ENCODE measurements at regions not wholly inside any gene's neighbourhood (a gene's known extent, or its start where the extent isn't known, plus 50 kb on each side); places are given as distances from the start of the nearest gene placed in this dataset.

DNA sequence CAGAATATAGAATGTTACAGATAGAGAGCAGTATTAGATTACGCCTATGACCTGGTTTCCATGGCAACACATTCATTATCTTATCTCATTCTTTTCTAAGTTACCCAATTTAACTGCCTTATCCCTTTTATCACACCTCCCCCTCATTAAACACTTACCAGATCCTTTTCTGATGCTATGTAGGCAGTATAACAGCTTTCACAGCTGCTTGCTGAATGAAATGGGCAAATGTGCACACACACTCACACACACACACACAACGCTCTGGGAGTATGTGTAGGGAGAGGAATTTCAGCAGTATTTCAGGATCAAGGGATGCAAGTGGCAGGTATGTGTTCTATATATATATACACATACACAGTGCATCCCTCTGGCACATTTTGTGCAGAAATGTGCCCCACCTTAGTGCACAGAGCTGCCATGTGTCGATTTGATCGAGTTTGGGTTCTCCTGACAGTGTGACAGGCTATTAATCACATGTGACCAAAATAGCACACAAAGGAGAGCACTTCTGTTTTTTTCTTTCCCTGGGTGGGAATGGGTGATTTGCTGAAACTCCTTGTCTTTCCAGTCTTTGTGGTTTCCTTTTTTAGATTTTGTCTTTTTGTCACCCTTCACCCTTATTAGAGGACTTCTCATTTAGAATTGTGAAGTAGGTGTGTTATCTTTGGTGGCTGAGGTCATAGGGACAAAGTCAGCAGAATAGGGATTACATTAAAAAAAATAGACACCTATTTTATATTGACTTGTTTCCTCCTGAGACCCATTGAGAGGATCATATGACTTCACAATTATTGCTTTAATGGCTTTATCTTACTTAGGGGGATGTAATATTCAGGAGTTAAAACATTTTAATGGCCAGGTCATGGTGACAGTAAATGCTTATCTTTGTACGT is 553.7 kb downstream of the PDCD6IP start:
- H3K27ac Mint-ChIP-seq, result no peak overlapping the region
- ATAC-seq (replicated peaks in 1 of 4) (no peak), DNase-seq (no peak)
- POLR2A ChIA-PET, result no interaction called here
- peaks cover 0 to 3% of the 10 kb centered on the region in 2 donors for H3K27me3 Mint-ChIP-seq
- no peaks in the 10 kb centered on the region for H3K4me1 Mint-ChIP-seq
- H3K9me3 Mint-ChIP-seq, result no peaks in the 10 kb centered on the region
- H3K27me3 ChIP-seq (replicated peaks in 1 of 2; ENCODE audit: control insufficient read depth in 2 of 2, extremely low read depth in 1 of 2, insufficient read depth in 2 of 2, low read length in 1 of 2), result peaks cover 0 to 3% of the 10 kb centered on the region in 2 experiments
- CTCF ChIA-PET, result no interaction called here
- no peak overlapping the region for H3K27ac ChIP-seq (ENCODE audit: low read length)
- H3K4me1 ChIP-seq (ENCODE audit: control insufficient read depth in 1 of 2, extremely low read depth in 1 of 2, insufficient read depth in 2 of 2, low read length in 2 of 2), result no peaks in the 10 kb centered on the region
- H3K4me3 ChIP-seq (ENCODE audit: control insufficient read depth in 1 of 2, extremely low read depth in 1 of 2, low read length in 1 of 2), result no peak overlapping the region
- no peak overlapping the region for H3K4me3 Mint-ChIP-seq
- H3K36me3 ChIP-seq (ENCODE audit: control insufficient read depth in 2 of 2, extremely low read depth in 1 of 2, insufficient read depth in 1 of 2, low read length in 1 of 2), result no peaks in the 10 kb centered on the region
- no peaks in the 10 kb centered on the region for H3K9me3 ChIP-seq
- H3K36me3 Mint-ChIP-seq, result no peaks in the 10 kb centered on the region
- no CpG with 5 or more reads among the region's 5 CpGs for WGBS (ENCODE audit: insufficient coverage)

- H3K27ac Mint-ChIP-seq, result no peak overlapping the region
- H3K4me3 Mint-ChIP-seq, result no peak overlapping the region
- H3K27me3 ChIP-seq (replicated peaks in 1 of 2; ENCODE audit: control insufficient read depth in 2 of 2, extremely low read depth in 1 of 2, insufficient read depth in 2 of 2, low read length in 1 of 2), result peaks cover 0 to 4% of the 10 kb centered on the region in 2 experiments
- WGBS (ENCODE audit: insufficient coverage), result 85% methylated on average over 2 of the region's 2 CpGs
- no peak overlapping the region for H3K27ac ChIP-seq (ENCODE audit: low read length)
- H3K9me3 Mint-ChIP-seq, result no peaks in the 10 kb centered on the region
- no peaks in the 10 kb centered on the region for H3K9me3 ChIP-seq
- H3K36me3 ChIP-seq (ENCODE audit: control insufficient read depth in 2 of 2, extremely low read depth in 1 of 2, insufficient read depth in 1 of 2, low read length in 1 of 2), result no peaks in the 10 kb centered on the region
- H3K4me1 ChIP-seq (ENCODE audit: control insufficient read depth in 1 of 2, extremely low read depth in 1 of 2, insufficient read depth in 2 of 2, low read length in 2 of 2), result no peaks in the 10 kb centered on the region
- H3K4me3 ChIP-seq (ENCODE audit: control insufficient read depth in 1 of 2, extremely low read depth in 1 of 2, low read length in 1 of 2), result no peak overlapping the region
- peaks cover 0 to 3% of the 10 kb centered on the region in 2 donors for H3K27me3 Mint-ChIP-seq
- ChIA-PET POLR2A (no interaction called here), CTCF (no interaction called here)
- no peaks in the 10 kb centered on the region for H3K4me1 Mint-ChIP-seq
- no peak for DNase-seq
- ATAC-seq (replicated peaks in 1 of 4), result no peak
- H3K36me3 Mint-ChIP-seq, result no peaks in the 10 kb centered on the region
Measured at GRCh38 chr3:34352778-34353331, 554.4 kb downstream of the PDCD6IP start.

DNA sequence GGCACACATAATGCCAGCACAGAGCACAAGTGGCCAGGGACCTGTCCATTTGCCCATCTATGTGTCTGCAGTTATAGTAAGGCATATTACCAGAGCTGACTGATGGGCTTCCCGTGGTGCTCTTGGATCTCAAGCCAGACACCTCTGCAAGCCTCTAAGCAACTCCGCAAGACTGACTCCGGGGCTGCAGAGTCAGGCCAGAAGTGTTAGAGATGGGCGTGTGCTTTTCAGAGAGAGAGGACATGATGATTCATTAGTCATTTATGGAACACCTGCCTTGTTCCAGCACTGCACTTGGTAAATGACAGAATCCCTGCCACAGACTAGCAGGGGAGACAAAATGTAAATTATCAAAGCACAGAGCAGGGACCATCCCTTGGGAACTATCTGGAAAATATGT is 559.0 kb downstream of the PDCD6IP start:
- POLR2A ChIA-PET, result no interaction called here

GRCh38 chr3:34359064-34359463 is 560.6 kb downstream of the PDCD6IP start:
- no peak overlapping the region for H3K27ac ChIP-seq (ENCODE audit: low read length)
- Mint-ChIP-seq H3K4me3 (no peak overlapping the region), H3K4me1 (peaks cover 0 to 8% (median 2%) of the 10 kb centered on the region in 3 donors), H3K27me3 (peaks cover 0 to 3% of the 10 kb centered on the region in 2 donors), H3K27ac (no peak overlapping the region), H3K36me3 (no peaks in the 10 kb centered on the region), H3K9me3 (no peaks in the 10 kb centered on the region)
- CTCF ChIA-PET, result no interaction called here
- DNase-seq, result no peak
- WGBS (ENCODE audit: insufficient coverage), result no CpG with 5 or more reads among the region's 2 CpGs
- no peak for ATAC-seq (replicated peaks in 1 of 4)
- no peaks in the 10 kb centered on the region for H3K9me3 ChIP-seq
- peaks cover 0 to 2% of the 10 kb centered on the region in 2 experiments for H3K4me1 ChIP-seq (ENCODE audit: control insufficient read depth in 1 of 2, extremely low read depth in 1 of 2, insufficient read depth in 2 of 2, low read length in 2 of 2)
- H3K36me3 ChIP-seq (ENCODE audit: control insufficient read depth in 2 of 2, extremely low read depth in 1 of 2, insufficient read depth in 1 of 2, low read length in 1 of 2), result no peaks in the 10 kb centered on the region
- H3K27me3 ChIP-seq (replicated peaks in 1 of 2; ENCODE audit: control insufficient read depth in 2 of 2, extremely low read depth in 1 of 2, insufficient read depth in 2 of 2, low read length in 1 of 2), result peaks cover 0 to 7% of the 10 kb centered on the region in 2 experiments
- no peak overlapping the region for H3K4me3 ChIP-seq (ENCODE audit: control insufficient read depth in 1 of 2, extremely low read depth in 1 of 2, low read length in 1 of 2)
- POLR2A ChIA-PET, result no interaction called here

More for the DNA sequence above, 559.0 kb downstream of the PDCD6IP start:
- 83% methylated on average over 4 of the region's 4 CpGs for WGBS (ENCODE audit: insufficient coverage)
- Histone ChIP-seq H3K27ac (ENCODE audit: low read length) (no peak overlapping the region), H3K36me3 (ENCODE audit: control insufficient read depth in 2 of 2, extremely low read depth in 1 of 2, insufficient read depth in 1 of 2, low read length in 1 of 2) (no peaks in the 10 kb centered on the region), H3K9me3 (no peaks in the 10 kb centered on the region), H3K27me3 (replicated peaks in 1 of 2; ENCODE audit: control insufficient read depth in 2 of 2, extremely low read depth in 1 of 2, insufficient read depth in 2 of 2, low read length in 1 of 2) (peaks cover 0 to 7% of the 10 kb centered on the region in 2 experiments), H3K4me1 (ENCODE audit: control insufficient read depth in 1 of 2, extremely low read depth in 1 of 2, insufficient read depth in 2 of 2, low read length in 2 of 2) (no peaks in the 10 kb centered on the region), H3K4me3 (ENCODE audit: control insufficient read depth in 1 of 2, extremely low read depth in 1 of 2, low read length in 1 of 2) (no peak overlapping the region)
- H3K36me3 Mint-ChIP-seq, result no peaks in the 10 kb centered on the region
- H3K4me3 Mint-ChIP-seq, result no peak overlapping the region
- DNase-seq, result no peak
- no peak overlapping the region for H3K27ac Mint-ChIP-seq
- no peak for ATAC-seq (replicated peaks in 1 of 4)
- H3K9me3 Mint-ChIP-seq, result no peaks in the 10 kb centered on the region
- CTCF ChIA-PET, result interaction anchor here in 1 of 2 donors (0.6 kb wide), 1 partner anchor 1283 kb away, joined by 3 read pairs; no protein-coding TSS in a partner anchor
- H3K4me1 Mint-ChIP-seq, result peaks cover 0 to 8% (median 2%) of the 10 kb centered on the region in 3 donors
- H3K27me3 Mint-ChIP-seq, result peaks cover 0 to 3% of the 10 kb centered on the region in 2 donors

- H3K36me3 ChIP-seq (ENCODE audit: control insufficient read depth in 2 of 2, extremely low read depth in 1 of 2, insufficient read depth in 1 of 2, low read length in 1 of 2), result no peaks in the 10 kb centered on the region
- Mint-ChIP-seq H3K4me1 (peaks cover 0 to 8% (median 2%) of the 10 kb centered on the region in 3 donors), H3K27ac (no peak overlapping the region), H3K27me3 (peaks cover 0 to 3% of the 10 kb centered on the region in 2 donors), H3K9me3 (no peaks in the 10 kb centered on the region), H3K36me3 (no peaks in the 10 kb centered on the region), H3K4me3 (no peak overlapping the region)
- no peaks in the 10 kb centered on the region for H3K9me3 ChIP-seq
- H3K27ac ChIP-seq (ENCODE audit: low read length), result no peak overlapping the region
- ChIA-PET CTCF (no interaction called here), POLR2A (no interaction called here)
- ATAC-seq (replicated peaks in 1 of 4), result no peak
- DNase-seq, result no peak
- H3K4me1 ChIP-seq (ENCODE audit: control insufficient read depth in 1 of 2, extremely low read depth in 1 of 2, insufficient read depth in 2 of 2, low read length in 2 of 2), result peaks cover 0 to 2% of the 10 kb centered on the region in 2 experiments
- H3K27me3 ChIP-seq (replicated peaks in 1 of 2; ENCODE audit: control insufficient read depth in 2 of 2, extremely low read depth in 1 of 2, insufficient read depth in 2 of 2, low read length in 1 of 2), result peaks cover 0 to 7% of the 10 kb centered on the region in 2 experiments
- H3K4me3 ChIP-seq (ENCODE audit: control insufficient read depth in 1 of 2, extremely low read depth in 1 of 2, low read length in 1 of 2), result no peak overlapping the region
- no CpG with 5 or more reads among the region's 5 CpGs for WGBS (ENCODE audit: insufficient coverage)
Measured at GRCh38 chr3:34360713-34361112, 562.3 kb downstream of the PDCD6IP start.

GRCh38 chr3:34361921-34362320 is 563.5 kb downstream of the PDCD6IP start:
- H3K9me3 ChIP-seq, result no peaks in the 10 kb centered on the region
- H3K4me3 ChIP-seq (ENCODE audit: control insufficient read depth in 1 of 2, extremely low read depth in 1 of 2, low read length in 1 of 2), result no peak overlapping the region
- ChIA-PET POLR2A (no interaction called here), CTCF (interaction anchor here in 1 of 2 donors (0.7 kb wide), 1 partner anchor 34 kb away, joined by 8 read pairs; no protein-coding TSS in a partner anchor)
- no peak overlapping the region for H3K27ac ChIP-seq (ENCODE audit: low read length)
- no peak overlapping the region for H3K27ac Mint-ChIP-seq
- H3K36me3 Mint-ChIP-seq, result no peaks in the 10 kb centered on the region
- H3K4me1 Mint-ChIP-seq, result peaks cover 0 to 8% (median 2%) of the 10 kb centered on the region in 3 donors
- no peaks in the 10 kb centered on the region for H3K36me3 ChIP-seq (ENCODE audit: control insufficient read depth in 2 of 2, extremely low read depth in 1 of 2, insufficient read depth in 1 of 2, low read length in 1 of 2)
- 5% methylated on average over 3 of the region's 5 CpGs for WGBS (ENCODE audit: insufficient coverage)
- no peaks in the 10 kb centered on the region for H3K9me3 Mint-ChIP-seq
- no peak for DNase-seq
- H3K27me3 ChIP-seq (replicated peaks in 1 of 2; ENCODE audit: control insufficient read depth in 2 of 2, extremely low read depth in 1 of 2, insufficient read depth in 2 of 2, low read length in 1 of 2), result peaks cover 0 to 6% of the 10 kb centered on the region in 2 experiments
- H3K4me3 Mint-ChIP-seq, result no peak overlapping the region
- no peaks in the 10 kb centered on the region for H3K27me3 Mint-ChIP-seq
- H3K4me1 ChIP-seq (ENCODE audit: control insufficient read depth in 1 of 2, extremely low read depth in 1 of 2, insufficient read depth in 2 of 2, low read length in 2 of 2), result peaks cover 0 to 2% of the 10 kb centered on the region in 2 experiments
- ATAC-seq (replicated peaks in 1 of 4), result no peak
